GM19395 (cell line): ENCODE measurements at regions not wholly inside any gene's neighbourhood (a gene's known extent, or its start where the extent isn't known, plus 50 kb on each side); places are given as distances from the start of the nearest gene placed in this dataset.

Source experiments
- ATAC-seq: cut with Tn5 transposase; IDR thresholded peaks from one replicate; pipeline ENCODE4 v1.9.1; 2021; ENCODE audit warnings: mild to moderate bottlenecking, moderate library complexity; ENCODE audit not compliant: unreplicated experiment

DNA sequence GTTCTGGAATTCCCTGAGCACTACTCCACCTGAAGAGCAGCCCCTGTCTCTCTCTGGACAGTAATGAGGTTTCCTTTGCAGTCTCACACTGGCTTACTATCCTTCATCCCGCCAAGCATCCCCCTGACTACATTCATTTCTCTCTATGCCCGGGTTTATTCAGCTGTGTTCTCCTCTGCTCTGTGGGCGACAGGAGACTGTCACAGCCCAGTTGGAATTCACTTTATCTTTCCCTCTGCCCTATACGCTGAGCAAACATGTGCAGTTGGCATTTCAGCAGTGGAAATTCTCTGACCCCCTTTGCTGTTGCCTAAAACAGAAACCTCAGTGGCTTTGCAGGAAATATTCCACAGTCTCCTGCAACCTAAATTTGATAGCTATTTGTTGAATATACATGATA lies 83.5 kb upstream of the MAX start:
- no peak for ATAC-seq

DNA sequence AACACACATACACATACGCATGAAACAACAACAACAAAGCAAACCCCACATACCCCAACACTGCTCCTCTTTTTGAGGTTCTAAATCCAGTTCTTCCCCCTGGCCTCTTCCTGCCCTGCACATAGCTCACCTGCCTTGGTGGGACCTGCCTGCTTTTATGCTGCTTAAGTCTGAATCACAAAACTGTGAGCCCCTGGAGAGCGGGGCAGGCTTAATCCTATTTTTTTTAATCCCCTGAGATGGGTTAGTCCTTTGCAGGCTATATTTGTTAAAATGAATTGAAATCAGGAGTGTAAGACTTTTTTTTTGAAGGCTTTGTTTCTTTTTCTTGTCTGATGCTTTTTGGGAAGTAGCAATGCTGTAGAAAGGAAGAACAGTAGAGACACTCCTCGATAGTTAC lies 84.6 kb upstream of the MAX start:
- no peak for ATAC-seq

DNA sequence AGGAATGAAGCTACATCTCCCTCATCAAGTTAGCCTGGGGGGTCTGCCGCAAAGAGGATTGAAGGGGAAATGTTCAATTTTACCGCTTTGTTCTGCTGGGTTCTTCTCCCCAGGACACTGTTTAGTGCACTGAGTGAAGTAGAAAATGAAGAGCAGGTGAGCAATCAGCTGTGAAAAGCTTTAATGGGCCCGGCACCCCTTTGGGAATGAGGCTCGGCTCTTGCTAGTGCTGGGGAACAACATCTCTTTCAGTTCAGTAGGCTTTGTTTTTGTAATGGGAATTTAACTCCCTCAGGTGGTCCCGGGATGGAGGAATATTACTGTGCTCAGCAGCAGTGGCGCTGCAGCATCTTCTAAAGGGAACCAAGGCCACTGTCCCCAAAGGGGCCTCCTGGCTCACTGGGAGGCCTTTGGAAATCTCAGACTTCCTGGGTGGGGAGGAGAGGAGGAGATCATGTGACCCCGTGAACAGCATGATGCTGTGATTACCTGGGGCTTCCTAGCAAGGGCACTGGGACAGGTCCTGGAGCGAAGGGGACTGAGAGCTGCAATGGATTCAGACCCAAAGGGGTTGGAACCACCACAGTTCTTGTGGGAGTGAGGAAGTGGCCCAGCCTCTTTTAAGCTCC lies 85.2 kb upstream of the MAX start:
- no peak for ATAC-seq

DNA sequence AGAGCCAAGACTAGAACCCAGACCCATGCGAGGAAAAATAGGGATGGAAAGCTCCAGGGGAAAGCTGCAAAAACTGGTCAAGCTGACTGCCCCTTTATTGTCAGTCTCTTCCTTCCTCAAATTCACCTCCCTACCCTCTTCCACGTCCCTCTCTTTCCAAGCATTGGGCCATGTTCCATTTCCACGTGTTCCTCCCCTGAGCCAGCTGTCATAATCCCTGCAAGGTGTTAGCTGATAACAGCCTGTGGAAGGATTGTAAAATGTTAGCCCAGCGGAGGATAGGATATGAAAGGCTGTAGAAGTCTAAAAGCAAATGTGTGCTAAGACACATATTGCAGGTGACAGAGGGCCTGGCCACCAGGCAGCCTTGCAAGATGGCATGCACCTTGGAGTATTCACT lies 88.0 kb upstream of the MAX start:
- no peak for ATAC-seq

DNA sequence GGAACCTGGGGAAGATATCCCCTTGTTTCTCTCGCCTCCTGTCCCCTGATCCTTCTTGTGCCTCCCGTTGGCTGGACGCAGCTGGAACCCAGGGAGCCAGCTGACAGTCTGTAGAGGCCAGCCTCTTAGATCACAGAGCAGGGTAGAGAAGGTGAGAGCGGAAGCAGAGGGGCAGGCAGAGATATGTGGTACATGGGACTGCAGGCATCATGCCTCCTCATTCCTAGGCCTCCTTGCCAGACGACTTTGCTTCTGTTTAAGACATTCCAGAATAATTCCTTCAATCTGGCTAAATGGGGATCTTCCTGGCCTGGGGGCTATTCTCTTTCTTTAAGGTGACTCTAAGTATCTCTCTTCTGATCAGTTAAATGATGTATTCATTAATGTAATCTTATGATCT lies 89.4 kb upstream of the MAX start:
- no peak for ATAC-seq

DNA sequence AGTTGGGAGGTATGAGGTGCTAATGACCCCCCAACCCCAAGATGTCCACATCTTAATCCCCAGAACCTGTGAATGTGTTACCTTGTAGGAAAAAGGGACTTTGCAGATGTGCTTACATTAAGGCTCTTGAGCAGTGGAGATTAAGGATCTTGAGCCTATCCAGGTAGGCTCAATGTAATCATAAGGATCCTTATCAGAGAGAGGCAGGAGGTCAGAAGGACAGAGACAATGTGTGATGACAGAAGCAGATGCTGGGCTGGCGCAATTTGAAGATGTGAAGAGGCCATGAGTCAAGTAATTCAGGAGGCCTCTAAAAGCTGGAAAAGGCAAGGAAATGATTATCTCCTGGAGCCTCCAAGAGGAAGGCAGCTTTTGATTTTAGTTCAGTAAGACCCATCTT lies 90.4 kb upstream of the MAX start:
- no peak for ATAC-seq

DNA sequence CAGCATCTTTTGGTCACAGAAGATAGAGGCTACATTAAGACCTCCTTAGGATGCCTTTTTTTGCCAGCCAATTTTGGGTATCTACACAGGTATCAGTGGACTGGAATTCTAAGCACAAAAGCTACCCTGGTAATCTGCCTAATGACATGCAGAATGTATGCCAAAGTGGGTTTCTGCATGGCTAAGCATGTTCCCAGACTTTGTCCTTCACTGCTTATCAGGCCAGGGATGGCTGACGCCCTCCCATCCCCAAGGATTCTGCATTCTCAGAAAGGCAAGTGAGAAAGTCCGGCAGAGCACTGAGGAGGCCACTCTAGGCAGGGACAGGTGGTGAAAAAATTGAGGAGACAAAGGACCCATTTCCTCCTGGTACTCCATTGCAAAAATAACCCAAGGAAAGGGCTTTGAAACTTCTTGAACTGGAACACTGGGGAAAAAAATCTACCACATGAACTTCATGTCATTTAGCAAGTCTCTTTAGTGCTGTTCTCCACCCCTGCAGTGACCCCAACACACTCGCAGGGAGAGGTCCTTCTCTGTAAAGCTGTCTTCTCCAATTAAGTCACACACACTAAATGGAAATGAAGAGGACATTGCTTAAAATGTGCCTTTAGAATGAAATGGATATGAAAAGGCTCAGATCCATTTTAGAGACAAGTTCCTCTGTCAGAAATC lies 91.7 kb upstream of the MAX start:
- no peak for ATAC-seq

DNA sequence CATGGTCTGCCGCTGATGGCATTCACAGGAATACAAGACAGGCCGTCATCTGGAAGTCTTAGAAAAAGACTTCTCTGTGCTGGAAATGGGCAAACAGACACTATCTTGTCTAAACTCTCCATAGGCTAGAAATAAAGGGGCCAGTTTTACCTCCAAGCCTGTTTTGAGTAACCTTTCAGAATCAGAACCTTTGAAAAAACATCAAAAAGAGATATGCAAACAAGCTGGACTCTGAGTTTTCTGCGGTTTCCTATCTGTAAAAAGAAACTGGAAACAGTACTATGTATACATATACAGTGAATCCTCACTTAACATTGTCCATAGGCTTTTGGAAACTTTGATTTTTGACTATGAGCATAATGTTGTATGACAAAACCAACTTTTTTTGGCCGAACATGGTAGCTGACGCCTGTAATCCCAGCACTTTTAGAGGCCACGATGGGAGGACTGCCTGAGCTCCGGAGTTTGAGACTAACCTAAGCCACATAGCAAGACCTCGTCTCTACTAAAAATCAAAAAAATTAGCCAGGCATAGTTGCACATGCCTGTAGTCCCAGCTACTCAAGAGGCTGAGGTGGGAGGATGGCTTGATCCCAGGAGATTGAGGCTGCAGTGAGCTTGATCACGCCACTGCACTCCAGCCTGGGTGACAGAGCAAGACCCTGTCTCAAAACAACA lies 92.9 kb upstream of the MAX start:
- ATAC-seq, result peak; percentile 98

DNA sequence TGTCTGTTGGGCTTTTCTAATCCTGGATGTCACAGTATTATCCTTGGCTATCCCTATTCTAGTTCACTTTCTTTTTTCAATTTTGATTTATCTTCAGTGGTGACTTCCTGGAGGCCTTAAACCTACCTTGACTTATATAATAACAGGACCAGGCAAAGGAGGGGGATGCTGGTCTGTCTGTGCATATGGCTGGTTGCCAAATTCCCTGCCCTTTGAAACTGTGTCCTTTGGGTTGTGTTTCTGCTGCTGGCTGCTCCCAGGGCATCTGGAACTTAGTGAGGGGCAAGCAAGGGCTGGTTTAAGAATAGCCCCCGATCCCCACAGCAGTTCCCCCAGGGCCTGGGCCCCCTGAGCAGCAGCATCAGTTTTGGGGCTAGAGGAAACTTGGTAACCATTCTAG lies 96.0 kb upstream of the MAX start:
- no peak for ATAC-seq

DNA sequence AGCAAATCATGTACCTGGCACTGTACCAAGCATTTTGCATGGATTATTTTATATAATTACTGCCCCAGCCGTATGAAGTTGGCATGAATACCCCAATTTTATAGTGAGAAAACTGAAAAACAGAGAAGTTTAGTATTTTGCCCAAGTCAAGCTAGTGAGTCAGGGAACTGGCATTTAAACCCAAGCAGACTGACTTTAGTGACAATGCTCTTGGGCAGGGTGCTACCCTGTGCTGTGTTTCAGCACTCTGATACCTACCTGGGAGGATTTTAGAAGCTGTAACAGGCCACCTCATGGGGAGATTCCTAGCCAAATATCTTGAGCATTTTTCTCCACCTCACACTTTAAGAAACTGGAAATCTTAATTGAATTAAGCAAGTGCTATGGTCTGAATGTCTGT lies 98.1 kb upstream of the MAX start:
- no peak for ATAC-seq

DNA sequence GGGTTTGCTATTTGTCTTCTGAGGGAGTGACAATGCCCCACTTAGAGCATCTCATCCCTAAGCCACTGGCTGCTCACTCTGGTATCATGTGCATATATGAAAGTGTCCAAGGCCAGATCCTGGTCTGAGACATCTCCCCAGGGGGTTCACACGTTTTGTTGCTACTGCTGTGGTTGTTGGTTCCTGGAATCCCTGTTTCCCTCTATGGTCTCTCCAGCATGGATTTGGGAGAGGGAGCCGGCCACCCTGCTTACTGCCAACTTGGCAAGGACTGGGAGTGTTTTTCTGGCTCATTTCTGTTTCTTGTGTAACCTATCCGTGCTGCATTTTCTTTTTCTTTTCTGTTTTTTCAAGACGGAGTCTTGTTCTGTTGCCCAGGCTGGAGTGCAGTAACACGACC lies 101.3 kb upstream of the MAX start:
- no peak for ATAC-seq

DNA sequence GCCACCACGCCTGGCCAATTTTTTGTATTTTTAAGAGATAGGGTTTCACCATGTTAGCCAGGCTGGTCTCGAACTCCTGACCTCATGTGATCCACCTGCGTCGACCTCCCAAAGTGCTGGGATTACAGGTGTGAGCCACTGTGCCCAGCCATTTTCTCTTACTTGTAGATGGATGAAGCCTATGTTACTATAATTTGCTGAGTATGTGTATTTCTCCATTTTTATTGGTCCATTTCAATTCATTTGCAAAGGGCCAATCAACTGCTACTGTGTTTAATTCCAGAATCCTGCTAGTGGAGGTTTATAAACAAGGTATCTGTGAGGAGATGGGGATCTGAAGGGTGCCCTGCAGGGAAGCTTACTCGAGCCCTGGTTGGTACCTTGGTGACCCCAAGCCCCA lies 101.7 kb upstream of the MAX start:
- no peak for ATAC-seq

DNA sequence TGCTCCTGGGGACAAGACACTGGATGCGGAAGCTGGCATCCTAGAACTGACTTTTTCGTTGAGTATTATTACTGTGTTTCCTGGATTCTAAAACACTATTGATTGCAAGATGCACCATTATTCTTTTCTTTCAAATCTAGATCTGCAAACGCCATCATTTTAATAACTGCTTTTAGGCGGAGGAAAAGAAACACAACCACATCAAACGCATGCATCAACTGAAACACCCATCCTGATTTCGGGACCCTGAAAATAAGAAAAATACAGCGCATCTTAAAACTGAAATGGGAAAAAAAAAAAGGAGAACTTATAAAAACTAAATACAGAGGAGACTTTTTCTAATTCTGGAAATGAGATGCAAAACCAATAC lies 103.7 kb upstream of the MAX start:
- no peak for ATAC-seq

DNA sequence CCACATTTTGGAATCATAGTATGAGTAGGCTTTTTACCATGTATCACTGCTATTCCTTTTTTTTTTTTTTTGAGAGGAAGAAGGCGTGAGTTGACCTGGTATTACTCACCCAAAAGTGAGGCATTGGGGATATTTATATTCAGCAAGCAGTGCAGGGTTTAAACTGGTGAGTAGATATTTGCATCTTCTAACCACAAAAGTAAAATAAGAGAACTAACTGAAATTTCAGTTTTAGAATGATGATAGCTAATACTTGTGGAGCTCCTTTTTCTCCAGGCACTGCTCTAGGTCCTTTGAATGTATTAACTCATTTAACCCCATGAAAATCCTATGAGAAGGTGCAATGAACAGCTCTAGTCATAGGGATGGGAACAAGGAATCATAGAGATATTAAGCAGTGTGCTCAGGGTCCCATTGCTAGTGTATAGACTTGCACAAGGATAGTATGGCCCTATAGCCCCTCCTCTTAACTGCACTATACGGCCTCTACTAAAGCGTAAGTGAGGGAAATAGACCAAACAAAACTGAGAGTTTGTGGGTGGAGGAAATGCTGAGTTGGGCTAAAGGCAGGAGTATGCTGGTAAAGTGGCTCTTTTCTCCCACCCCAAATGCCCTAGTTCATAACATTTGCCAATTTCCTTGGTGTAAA lies 104.3 kb upstream of the MAX start:
- peak; percentile 65 for ATAC-seq

DNA sequence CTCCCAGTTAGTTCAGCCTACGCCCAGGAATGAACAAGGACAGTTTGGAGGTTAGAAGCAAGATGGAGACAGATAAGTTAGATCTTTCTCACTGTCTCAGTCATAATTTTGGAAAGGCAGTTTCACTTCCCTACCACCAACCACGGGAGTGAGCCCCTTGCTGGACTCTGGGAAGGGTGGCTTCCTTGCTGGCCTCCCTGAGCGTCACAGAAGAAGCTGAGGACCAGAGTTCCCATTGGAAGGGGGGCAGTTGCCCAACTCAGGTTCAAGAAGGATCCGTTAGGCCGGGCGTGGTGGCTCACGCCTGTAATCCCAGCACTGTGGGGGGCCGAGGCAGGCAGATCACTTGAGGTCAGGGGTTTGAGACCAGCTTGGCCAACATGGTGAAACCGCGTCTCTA lies 106.2 kb upstream of the MAX start:
- ATAC-seq, result no peak

DNA sequence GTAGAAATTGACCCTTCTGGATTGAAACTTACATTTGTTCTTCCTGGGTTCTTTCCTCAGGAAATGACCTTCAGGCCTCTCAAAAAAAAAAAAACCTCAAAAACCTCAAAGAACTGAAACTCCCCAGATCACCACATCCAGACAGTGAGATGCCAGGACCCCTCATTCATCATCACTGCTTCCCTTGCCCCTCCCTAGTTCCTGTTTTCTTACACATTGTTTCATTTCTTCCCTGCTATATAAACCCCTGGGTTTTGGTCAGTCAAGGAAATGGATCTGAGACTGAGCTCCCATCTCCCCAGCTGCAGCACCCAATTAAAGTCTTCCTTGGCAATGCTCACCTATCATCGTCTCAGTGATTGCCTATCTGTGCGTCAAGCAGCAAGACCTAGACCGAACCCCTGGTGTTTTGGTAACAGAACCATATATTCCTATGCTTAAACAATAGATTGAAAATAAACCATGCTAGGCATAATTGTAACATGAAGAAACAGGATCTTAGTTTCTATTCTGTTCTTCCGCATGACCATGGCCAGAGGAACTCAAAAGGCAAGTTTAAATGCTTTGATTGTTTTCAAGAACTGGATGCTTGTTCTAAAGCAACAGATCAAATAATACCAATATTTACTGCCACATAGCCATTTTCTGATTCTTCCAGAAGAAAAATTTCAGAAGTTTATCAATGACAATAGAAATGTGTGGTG lies 108.0 kb upstream of the MAX start:
- no peak for ATAC-seq

DNA sequence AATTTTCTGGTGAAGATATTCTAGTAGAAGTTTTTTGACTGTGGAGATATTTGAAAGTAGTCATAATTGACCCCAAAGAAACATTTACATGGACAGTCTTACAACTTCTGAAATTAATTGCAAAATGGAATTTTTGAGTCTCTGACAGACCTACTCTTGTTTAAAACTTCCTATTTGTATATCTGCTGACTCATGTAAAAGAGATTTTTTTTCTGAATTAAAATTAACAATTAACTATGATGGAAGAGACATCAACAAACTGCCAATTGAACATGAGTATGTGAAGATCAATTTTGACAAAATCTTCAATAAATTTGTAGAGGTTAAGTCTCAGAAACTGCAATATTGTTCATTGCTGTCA lies 108.5 kb upstream of the MAX start:
- ATAC-seq, result no peak

DNA sequence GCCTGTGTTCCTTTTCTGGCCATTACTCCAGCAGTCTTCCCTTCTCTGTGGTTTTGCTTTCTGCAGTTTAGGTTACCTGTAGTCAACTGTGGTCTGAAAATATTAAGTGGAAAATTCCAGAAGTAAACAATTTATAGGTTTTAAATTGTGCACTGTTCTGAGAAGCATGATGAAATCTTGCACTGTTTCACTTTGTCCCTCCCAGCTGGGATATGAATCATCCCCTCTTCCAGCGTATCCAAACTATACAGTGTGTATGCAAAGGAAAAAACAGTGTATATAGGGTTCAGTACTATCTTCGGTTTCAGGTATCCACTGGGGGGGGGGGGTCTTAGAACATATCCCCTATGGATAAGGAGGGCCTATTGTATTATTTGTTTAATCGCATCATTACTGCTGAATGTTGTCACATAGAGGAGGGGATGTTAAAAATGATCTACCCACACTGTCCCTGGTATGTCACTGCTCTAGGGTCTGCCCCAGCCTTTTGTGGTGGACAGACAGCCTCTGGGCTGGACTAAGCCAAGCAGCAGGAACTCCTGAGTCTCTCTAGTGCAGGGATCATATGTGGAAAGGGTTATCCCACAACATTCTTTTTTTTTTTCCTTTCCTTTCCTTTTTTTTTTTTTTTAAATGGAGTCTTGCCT lies 109.1 kb upstream of the MAX start:
- no peak for ATAC-seq

DNA sequence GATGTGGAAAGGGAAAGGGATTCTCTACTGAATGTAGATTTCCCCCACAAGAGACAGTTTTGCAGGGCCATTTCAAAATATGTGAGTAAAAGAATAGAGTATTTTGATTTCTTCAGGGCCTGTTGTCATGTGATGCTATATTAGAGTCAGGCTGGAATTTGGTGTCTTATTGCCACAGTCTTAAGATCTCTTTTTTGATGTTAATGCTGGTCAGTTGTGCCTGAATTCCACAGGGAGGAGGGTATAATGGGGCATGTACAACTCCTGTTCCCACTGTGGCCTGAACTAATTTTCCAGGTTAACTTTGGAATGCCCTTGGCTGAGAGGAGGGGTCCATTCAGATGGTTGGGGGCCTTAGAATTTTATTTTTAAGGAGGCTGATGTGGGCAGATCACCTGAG lies 111.0 kb upstream of the MAX start:
- no peak for ATAC-seq

DNA sequence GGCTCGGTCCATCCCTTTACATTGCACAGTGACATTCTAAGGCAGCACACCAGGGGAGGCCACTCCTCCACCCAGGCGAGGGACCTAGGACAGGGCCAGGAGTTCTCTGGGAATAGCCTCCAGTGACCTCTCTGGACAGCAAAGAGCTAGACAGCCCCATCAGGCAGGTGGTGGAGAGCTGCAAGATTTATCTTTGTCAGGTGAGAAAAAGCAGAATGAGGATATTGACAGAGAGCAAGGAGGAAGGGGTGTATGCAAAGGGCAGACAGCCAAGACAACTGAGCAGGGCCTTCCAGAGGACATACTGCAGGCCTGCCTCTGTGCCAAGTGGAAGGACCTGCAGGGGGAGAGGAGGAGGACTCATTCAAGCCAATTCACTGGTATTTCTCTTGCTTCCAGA lies 112.4 kb upstream of the MAX start:
- ATAC-seq, result no peak

DNA sequence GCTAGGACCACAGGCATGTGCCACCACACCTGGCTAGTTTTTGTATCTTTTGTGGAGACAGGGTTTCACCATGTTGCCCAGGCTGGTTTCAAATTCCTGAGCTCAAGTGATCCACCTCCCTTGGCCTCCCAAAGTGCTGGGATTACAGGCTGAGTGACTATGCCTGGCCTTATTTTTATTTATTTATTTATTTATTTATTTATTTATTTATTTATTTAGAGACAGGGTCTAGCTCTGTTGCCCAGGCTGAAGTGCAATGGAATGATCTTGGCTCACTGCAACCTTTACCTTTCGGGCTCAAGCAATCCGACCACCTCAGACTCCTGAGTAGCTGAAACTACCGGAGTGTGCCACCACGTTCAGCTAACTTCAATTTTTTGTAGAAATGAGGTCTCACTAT lies 117.0 kb upstream of the MAX start:
- no peak for ATAC-seq
